Activated CD4-positive, alpha-beta T cell treated with anti-CD3 and anti-CD28 coated beads, Interleukin-2, amount 10 ng/mL, durations not matched to agents 24 days and 14 days (primary cell): ENCODE measurements at regions not wholly inside any gene's neighbourhood (a gene's known extent, or its start where the extent isn't known, plus 50 kb on each side); places are given as distances from the start of the nearest gene placed in this dataset.
"Not testable (repeated sequence)": the region's sequence is repeated elsewhere in the genome, so short reads cannot be mapped to it uniquely, and the experiment has no call there.

Source experiments
- DNase-seq: peaks from one replicate; pipeline ENCODE4 v3.0.0; 2022
- H3K27ac Mint-ChIP-seq: one replicate; pipeline ENCODE4 v1.8.0; 2022; ENCODE audit warnings: mild to moderate bottlenecking, mixed read lengths
- H3K27me3 Mint-ChIP-seq: one replicate; pipeline ENCODE4 v1.8.0; 2022; ENCODE audit warnings: mixed read lengths
- H3K36me3 Mint-ChIP-seq: one replicate; pipeline ENCODE4 v1.8.0; 2022; ENCODE audit warnings: low read depth, mild to moderate bottlenecking, mixed read lengths
- H3K4me1 Mint-ChIP-seq: one replicate; pipeline ENCODE4 v1.8.0; 2021; ENCODE audit warnings: mixed read lengths
- H3K4me3 Mint-ChIP-seq: one replicate; pipeline ENCODE4 v1.8.0; 2022; ENCODE audit warnings: mild to moderate bottlenecking, moderate library complexity, mixed read lengths
- H3K9me3 Mint-ChIP-seq: one replicate; pipeline ENCODE4 v1.8.0; 2021; ENCODE audit warnings: mixed read lengths
- intact Hi-C: fragments of 100-400 bp; cut with micrococcal nuclease; formaldehyde crosslinking; loops from one replicate; pipeline ENCODE4 v1.15.1; 2023

DNA sequence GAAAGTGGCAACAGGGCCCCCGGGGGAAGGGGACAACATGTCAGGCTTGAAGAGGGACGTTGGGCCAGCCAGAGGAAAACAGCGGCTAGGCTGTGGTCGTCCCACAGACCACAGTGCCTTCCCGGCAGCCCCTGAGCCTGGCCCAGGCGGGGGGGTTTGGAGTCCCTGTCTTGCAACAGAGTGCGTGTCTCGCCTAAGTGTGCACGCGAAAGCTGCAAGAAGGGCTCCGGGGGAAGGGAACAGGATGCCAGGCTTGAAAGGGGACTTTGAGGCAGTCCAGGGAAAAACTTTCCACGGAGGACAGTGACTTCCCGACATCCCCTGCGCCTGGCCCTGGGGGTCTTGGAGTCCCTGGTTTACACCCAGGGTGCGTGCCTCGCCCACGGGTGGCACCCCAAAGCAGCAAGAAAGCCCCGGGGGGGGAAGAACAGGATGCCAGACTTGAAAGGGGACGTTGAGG is 157.5 kb upstream of the ALG10B start:
- Mint-ChIP-seq H3K27me3 (no peaks in the 10 kb centered on the region), H3K27ac (no peak overlapping the region), H3K4me3 (no peak overlapping the region), H3K4me1 (no peaks in the 10 kb centered on the region), H3K9me3 (no peaks in the 10 kb centered on the region), H3K36me3 (no peaks in the 10 kb centered on the region)
- intact Hi-C loops: no loop called here
- DNase-seq: peak; percentile 23

DNA sequence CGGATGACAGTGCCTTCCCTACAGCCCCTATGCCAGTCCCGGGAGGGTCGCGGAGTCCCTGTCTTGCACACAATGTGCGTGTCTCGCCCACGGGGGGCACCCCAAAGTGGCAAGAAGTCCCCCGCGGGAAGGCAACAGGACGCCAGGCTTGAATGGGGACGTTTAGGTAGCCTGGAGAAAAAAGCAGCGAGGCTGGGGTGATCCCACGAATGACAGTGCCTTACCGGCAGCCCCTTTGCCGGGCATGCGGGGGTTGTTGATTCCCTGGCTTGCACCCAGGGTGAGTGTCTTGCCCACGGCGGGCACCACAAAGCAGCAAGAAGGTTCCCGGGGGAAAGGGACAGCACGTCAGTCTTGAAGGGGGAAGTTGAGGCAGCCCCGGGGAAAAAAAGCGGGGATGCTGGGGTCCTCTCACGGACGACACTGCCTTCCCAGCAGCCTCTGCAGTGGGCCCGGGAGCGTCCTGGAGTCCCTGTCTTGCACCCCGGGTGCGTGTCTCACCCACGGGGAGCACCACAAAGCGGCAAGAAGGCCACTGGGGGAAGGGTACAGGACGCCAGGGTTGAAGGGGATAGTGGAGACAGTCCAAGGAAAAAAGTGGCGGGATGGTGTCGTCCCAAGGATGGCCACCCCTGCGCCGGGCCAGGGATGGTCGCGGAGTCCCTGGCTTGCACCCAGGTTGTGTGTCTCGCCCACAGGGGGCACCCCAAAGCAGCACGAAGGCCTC is 156.8 kb upstream of the ALG10B start:
- no peaks in the 10 kb centered on the region for H3K36me3 Mint-ChIP-seq
- no peaks in the 10 kb centered on the region for H3K9me3 Mint-ChIP-seq
- no peak overlapping the region for H3K4me3 Mint-ChIP-seq
- no peaks in the 10 kb centered on the region for H3K27me3 Mint-ChIP-seq
- peak; percentile 37 for DNase-seq
- no peaks in the 10 kb centered on the region for H3K4me1 Mint-ChIP-seq
- intact Hi-C loops: no loop called here
- H3K27ac Mint-ChIP-seq: no peak overlapping the region

DNA sequence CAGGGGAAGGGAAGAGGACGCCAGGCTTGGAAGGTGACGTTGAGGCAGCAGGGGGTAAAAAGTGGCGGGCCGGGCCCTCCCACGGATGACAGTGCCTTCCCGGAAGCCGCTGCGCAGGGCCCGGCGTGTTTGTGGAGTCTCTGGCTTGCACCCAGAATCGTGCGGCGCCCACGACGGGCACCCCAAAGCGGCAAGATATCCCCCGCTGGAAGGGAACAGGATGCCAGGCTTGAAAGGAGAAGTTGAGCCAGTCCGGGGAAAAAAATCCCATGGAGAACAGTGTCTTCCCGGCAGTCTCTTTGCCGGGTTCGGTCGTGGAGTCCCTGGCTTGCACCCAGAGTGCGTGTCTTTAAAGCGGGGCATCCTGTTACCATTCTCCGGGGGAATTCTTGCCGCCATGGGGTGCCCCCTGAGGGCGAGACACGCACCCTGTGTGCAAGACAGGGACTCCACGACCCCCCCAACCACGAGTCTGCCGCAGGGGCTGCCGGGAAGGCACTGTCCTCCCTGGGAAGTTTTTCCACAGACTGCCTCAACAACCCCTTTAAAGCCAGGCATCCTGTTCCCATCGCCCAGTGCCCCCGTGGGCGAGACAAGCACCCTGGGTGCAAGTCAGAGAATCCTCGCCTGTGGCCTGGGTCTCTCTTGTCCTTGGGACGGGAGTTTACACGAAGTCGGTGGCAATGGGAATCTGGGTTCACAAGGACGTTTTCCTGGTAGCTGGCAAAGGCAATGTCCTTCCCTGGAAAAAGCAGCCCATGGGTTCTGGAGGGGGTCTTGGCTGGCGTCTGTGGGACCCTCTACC is 156.1 kb upstream of the ALG10B start:
- no peaks in the 10 kb centered on the region for H3K9me3 Mint-ChIP-seq
- H3K27ac Mint-ChIP-seq: no peak overlapping the region
- H3K36me3 Mint-ChIP-seq: no peaks in the 10 kb centered on the region
- no peaks in the 10 kb centered on the region for H3K27me3 Mint-ChIP-seq
- H3K4me1 Mint-ChIP-seq: no peaks in the 10 kb centered on the region
- H3K4me3 Mint-ChIP-seq: no peak overlapping the region
- intact Hi-C loops: no loop called here
- peak; percentile 38 for DNase-seq

DNA sequence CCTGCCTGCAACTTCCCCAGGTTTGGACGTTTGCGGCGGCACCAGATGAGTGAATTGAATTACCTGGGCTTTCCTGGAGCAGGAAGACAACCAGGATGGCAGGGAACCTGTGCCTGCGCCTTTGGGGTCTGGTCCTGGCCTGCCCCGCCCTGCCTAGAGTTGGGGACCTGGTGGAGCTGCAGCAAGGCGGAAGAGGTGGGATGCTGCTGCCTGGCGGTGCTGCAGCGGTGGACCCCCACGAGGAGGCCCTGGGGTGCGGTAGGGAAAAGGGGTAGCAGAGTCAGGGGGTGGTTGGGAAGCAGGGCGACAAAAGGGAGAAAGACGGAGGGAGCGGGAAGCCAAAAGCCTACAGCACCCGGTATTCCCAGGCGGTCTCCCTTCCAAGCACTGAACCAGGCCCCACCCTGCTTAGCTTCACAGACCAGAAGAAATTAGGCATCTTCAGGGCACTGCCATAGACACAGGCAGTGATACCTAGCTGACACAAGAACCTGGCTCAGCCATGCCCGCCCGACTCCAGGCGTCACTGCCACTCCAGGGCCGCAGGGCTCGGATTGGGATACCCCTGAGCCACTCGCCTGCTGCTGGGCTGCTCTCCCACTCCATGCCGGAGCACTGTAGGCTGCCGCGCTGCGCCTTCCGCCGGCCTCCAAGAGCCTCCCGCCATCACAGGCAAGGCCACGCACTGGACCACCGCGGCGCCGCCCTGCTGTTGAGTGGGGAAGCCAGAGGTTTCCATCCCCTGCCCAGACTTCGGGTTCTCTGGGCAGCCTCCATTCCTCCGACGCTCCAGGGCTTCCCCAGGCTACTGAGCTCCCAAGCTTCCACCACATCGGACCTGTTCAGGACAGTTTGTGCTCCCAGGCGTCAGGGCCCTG is 155.2 kb upstream of the ALG10B start:
- H3K4me3 Mint-ChIP-seq: no peak overlapping the region
- DNase-seq: peak; percentile 37
- no peaks in the 10 kb centered on the region for H3K27me3 Mint-ChIP-seq
- H3K36me3 Mint-ChIP-seq: no peaks in the 10 kb centered on the region
- H3K9me3 Mint-ChIP-seq: no peaks in the 10 kb centered on the region
- H3K27ac Mint-ChIP-seq: no peak overlapping the region
- H3K4me1 Mint-ChIP-seq: no peaks in the 10 kb centered on the region
- intact Hi-C loops: no loop called here

DNA sequence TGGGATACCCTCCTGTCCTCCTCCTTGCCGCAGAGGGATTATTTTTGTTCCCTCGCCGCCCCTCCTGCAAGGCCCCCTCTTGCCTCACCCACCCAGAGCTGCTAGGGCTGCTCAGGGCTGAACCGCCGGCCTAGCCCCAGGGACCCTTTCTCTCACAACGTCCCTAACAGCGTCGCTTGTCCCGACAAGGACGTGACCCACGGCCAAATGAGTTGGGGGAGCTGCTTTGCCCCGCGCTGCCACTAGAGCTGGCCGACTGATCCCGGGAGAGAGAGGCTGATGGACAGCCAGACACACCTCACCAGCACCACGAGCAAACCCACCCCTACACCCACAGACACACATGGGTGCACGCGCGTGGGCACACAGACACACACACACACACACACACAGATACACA is 154.6 kb upstream of the ALG10B start:
- peak; percentile 26 for DNase-seq
- intact Hi-C loops: no loop called here
- H3K27ac Mint-ChIP-seq: no peak overlapping the region
- H3K4me1 Mint-ChIP-seq: no peaks in the 10 kb centered on the region
- H3K9me3 Mint-ChIP-seq: no peaks in the 10 kb centered on the region
- no peak overlapping the region for H3K4me3 Mint-ChIP-seq
- H3K36me3 Mint-ChIP-seq: no peaks in the 10 kb centered on the region
- H3K27me3 Mint-ChIP-seq: no peaks in the 10 kb centered on the region

DNA sequence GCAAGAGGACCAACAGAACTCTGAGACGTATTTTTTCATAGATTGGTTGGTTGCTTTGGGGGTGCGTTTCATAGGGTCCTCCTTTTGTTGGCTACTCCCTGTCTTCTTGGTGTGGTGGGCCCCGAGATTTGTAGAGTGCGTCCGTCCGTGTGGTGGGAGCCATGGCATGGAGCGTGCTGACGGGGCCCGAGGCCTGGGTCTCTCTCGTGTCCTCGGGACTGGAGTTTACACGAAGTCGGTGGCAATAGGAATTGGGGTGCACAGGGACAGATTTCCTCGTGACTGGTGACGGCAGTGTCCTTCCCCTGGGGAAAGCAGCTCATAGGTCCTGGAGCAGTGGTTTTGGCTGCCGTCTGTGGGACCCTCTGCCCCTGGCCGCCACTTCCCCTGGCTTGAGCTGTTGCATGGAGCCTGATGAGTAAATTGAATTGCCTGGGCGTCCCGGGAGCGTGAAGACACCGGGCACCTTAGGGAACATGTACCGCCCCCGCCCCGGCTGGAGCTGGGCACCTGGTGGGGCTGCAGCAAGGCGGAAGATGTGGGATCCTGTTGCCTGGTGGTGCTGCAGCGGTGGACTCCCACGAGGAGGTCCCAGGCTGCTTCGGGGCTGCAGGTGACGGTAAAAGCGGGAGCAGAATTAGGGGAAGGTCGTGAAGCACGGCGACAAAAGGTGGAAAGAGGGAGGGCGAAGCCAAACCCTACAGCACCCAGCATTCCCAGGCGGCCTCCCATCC is 153.7 kb upstream of the ALG10B start:
- DNase-seq: peak; percentile 21
- intact Hi-C loops: no loop called here
- Mint-ChIP-seq H3K4me3 (no peak overlapping the region), H3K4me1 (no peaks in the 10 kb centered on the region), H3K9me3 (no peaks in the 10 kb centered on the region), H3K36me3 (no peaks in the 10 kb centered on the region), H3K27me3 (no peaks in the 10 kb centered on the region), H3K27ac (no peak overlapping the region)

DNA sequence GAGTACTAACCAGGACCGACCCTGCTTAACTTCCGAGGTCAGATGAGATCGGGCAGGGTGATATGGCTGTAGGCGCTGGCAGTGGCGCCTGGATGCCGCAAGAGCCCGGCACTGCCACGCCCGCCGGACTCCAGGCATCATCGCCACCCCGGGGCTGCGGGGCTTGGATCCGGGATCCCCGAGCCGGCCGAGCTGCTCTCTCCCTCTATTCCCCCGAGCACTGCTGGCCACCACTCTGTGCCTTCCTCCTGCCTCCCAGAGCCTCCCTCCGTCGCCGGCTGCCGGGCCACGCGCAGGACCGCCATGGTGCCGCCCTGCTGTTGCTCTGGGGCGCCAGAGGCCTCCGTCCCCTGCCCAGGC is 153.2 kb upstream of the ALG10B start:
- Mint-ChIP-seq H3K4me1 (no peaks in the 10 kb centered on the region), H3K27ac (no peak overlapping the region), H3K4me3 (no peak overlapping the region), H3K27me3 (no peaks in the 10 kb centered on the region), H3K9me3 (no peaks in the 10 kb centered on the region), H3K36me3 (no peaks in the 10 kb centered on the region)
- intact Hi-C loops: no loop called here
- peak; percentile 25 for DNase-seq

DNA sequence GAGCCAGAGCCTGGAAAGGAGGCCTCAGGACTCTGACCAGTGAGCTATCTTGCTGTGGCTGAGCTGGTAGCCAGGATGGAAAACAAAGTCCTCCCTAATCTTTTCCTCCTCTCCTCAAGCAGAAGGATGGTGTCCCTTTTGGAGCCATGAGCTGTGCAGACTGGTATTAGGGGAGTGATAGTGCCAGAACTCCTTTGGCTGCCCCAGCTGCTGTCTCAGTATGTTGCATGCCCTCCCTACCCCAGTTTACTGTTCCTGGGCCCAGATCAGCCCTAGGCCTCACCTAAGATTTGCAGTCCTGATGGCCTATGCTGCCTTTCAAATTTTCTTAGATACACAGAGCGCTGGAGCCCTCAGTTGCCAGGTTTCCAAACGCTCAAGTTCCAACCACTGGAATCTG is 150.3 kb upstream of the ALG10B start:
- H3K27ac Mint-ChIP-seq: no peak overlapping the region
- H3K4me3 Mint-ChIP-seq: no peak overlapping the region
- no peaks in the 10 kb centered on the region for H3K36me3 Mint-ChIP-seq
- DNase-seq: no peak
- intact Hi-C loops: no loop called here
- no peaks in the 10 kb centered on the region for H3K4me1 Mint-ChIP-seq
- no peaks in the 10 kb centered on the region for H3K27me3 Mint-ChIP-seq
- H3K9me3 Mint-ChIP-seq: no peaks in the 10 kb centered on the region

DNA sequence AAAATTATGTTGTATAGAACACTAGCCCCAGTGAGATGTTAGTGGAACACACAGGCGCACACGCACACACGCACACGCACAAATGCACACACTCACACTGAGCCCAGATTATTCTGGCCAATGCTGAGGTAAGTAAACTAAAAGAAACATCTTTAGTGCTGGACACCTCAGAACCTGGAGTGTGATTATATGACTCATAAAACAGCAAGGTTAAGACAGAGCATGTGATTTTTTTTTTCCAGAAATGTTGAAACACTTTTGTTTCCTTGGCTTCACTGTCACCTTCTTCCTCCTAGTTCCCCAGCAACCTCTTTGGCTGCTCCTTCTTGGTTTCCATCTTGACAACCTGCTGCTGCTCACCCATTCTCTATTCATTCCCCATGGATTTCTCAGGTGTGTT is 141.0 kb upstream of the ALG10B start:
- DNase-seq: no peak
- Mint-ChIP-seq H3K27me3 (no peaks in the 10 kb centered on the region), H3K9me3 (peaks cover 3% of the 10 kb centered on the region), H3K4me1 (no peaks in the 10 kb centered on the region), H3K27ac (no peak overlapping the region), H3K4me3 (no peak overlapping the region), H3K36me3 (no peaks in the 10 kb centered on the region)
- intact Hi-C loops: no loop called here

DNA sequence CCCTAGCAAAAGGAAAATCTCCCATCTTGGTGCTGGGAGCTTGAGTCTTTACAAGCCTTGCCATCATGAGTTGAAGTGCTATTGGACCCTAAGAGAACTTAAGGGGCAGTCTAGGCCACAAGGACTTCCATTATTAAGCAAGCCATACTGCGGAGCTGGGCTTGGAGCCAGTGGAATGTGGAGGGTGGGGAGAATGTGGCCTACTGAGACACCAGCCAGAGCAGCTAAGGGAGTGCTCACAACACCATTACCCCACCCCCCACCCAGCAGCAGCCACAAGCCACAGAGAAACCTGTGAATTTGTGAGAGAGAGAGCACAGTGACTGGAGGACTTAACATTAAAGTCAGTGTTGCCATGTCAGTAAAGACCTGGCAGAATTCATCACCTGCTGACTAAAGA is 133.0 kb upstream of the ALG10B start:
- intact Hi-C loops, H3K36me3 Mint-ChIP-seq, H3K27me3 Mint-ChIP-seq, DNase-seq, H3K4me3 Mint-ChIP-seq, H3K4me1 Mint-ChIP-seq, H3K27ac Mint-ChIP-seq, H3K9me3 Mint-ChIP-seq: not testable (repeated sequence)

DNA sequence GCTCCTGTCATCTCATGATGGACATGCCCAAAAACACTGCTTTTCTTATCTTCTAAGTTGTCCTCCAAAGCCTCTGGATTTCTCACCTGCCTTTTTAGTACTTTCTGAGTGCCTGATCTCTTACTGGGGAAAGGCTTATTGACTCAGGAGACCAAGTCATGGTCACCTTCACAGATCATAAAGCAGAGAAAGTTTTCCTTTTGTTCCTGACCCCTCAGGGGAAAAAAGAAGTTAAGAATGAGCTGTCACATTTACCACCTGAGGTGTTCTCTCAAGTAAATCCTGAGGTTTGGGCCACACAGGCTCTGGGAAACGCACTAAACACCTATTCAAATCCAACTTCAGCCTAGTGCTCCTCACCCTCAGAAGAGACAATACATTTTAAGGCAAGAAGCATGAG is 119.3 kb upstream of the ALG10B start:
- H3K27me3 Mint-ChIP-seq, H3K4me1 Mint-ChIP-seq, H3K9me3 Mint-ChIP-seq, H3K27ac Mint-ChIP-seq, DNase-seq, H3K36me3 Mint-ChIP-seq, H3K4me3 Mint-ChIP-seq, intact Hi-C loops: not testable (repeated sequence)

DNA sequence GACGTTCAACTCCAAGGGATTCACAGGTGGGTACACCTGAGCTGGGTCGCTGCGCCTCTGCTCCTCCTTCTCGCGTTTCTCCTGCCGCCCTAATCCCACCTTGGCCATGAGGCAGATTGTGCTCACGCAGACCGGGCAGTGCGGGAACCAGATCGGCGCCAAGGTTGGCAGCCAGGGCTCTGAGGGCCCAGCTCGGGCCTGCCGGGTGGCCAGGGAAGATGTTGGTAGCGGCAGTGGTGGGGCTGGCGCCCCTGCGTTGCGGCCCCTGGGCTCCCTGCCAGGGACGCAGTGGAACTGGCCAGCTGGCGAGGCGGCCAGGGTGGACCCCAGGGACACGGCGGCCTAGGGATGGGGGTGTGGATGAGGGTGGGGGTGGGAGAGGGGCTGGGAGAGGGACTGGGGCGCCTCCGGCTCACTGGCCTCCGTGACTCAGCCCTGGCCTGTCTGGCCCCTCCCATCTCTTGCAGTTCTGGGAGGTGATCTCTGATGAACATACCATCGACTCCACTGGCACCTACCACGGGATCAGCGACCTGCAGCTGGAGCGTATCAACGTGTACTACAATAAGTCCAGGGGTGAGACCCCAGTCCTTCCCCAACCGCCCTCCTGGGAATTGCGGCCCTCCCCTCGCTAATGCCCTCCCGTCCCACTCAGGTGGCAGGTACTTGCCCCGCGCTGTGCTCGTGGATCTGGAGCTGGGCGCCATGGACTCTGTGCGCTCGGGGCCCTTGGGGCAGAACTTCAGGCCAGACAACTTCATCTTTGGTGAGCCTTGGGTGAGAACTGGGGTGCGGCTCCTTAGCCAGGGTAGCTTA is 114.9 kb upstream of the ALG10B start:
- no peak for DNase-seq
- H3K36me3 Mint-ChIP-seq: no peaks in the 10 kb centered on the region
- no peaks in the 10 kb centered on the region for H3K9me3 Mint-ChIP-seq
- H3K4me1 Mint-ChIP-seq: no peaks in the 10 kb centered on the region
- no peak overlapping the region for H3K4me3 Mint-ChIP-seq
- intact Hi-C loops: no loop called here
- H3K27ac Mint-ChIP-seq: no peak overlapping the region
- no peaks in the 10 kb centered on the region for H3K27me3 Mint-ChIP-seq

DNA sequence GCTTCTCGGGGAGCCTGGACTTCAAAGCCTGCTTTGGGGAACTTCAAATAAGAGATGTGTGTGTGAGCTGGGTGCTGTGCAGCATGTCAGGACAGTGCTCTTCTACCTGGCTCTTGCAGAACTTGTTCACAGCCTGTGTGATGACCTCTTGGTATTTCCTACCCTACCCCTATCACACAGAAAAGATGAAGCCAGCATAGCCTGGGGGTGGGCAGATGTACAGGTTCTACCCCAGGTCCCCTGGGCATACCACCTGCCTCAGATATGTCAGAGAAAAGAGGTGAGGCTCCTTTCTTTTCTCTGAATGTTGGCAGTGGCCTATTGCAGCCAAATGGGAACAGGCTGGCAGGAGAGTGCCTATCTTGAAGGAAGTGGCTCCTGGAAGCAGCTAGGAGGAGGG is 111.7 kb upstream of the ALG10B start:
- Mint-ChIP-seq H3K27me3 (no peaks in the 10 kb centered on the region), H3K4me1 (no peaks in the 10 kb centered on the region), H3K9me3 (no peaks in the 10 kb centered on the region), H3K36me3 (no peaks in the 10 kb centered on the region), H3K4me3 (no peak overlapping the region), H3K27ac (no peak overlapping the region)
- no peak for DNase-seq
- intact Hi-C loops: no loop called here
